H1 (cell line): ENCODE measurements at regions not wholly inside any gene's neighbourhood (a gene's known extent, or its start where the extent isn't known, plus 50 kb on each side); places are given as distances from the start of the nearest gene placed in this dataset.

Experiments used
- CTCF ChIA-PET: fragments of 300-600 bp; sonication (Branson Sonifier 250); formaldehyde crosslinking; loops from one replicate; lab custom pipeline; 2021; ENCODE audit not compliant: partially characterized antibody; lab: Charles Lee
- POLR2A ChIA-PET: fragments of 300-600 bp; sonication (Branson Sonifier 250); formaldehyde crosslinking; loops from one replicate; lab custom pipeline; 2021; ENCODE audit warnings: inconsistent platforms; ENCODE audit not compliant: partially characterized antibody; lab: Charles Lee
- DNase-seq, 2 experiments: peaks; one replicate each; pipeline versions ENCODE4 v3.0.0 to v3.0.0-alpha.2; 2010 to 2022; ENCODE audit warnings: low spot score in 2 of 2, low read depth in 1 of 2, mixed read lengths in 1 of 2
- FAIRE-seq: peaks from 2 replicates; lab custom pipeline; 2011; peaks lifted over from hg19 to GRCh38; lab: Jason Lieb, UNC
- H2AFZ ChIP-seq: 2 replicates; pipeline ENCODE4 v1.8.1; 2012; ENCODE audit warnings: low read length, inconsistent platforms
- H2AK5ac ChIP-seq: 2 replicates; pipeline ENCODE4 v1.6.1; 2013; ENCODE audit warnings: low read depth, low read length
- H2BK120ac ChIP-seq: replicated peaks from 2 replicates; pipeline ENCODE3; 2013; ENCODE audit warnings: low read depth, low read length, inconsistent platforms
- H2BK12ac ChIP-seq: 2 replicates; pipeline ENCODE4 v1.6.1; 2013; ENCODE audit warnings: low read depth, low read length
- H2BK15ac ChIP-seq: 2 replicates; pipeline ENCODE4 v1.6.1; 2013; ENCODE audit warnings: low read length
- H2BK20ac ChIP-seq: 2 replicates; pipeline ENCODE4 v1.6.1; 2013; ENCODE audit warnings: low read length
- H2BK5ac ChIP-seq: 2 replicates; pipeline ENCODE4 v1.6.1; 2013; ENCODE audit warnings: low read depth, low read length
- H3K14ac ChIP-seq: 2 replicates; pipeline ENCODE4 v1.6.1; 2013; ENCODE audit warnings: inconsistent platforms; ENCODE audit not compliant: insufficient read length
- H3K18ac ChIP-seq: 2 replicates; pipeline ENCODE4 v1.6.1; 2013; ENCODE audit warnings: low read length; ENCODE audit errors: extremely low read depth
- H3K23ac ChIP-seq: 2 replicates; pipeline ENCODE4 v1.6.1; 2013; ENCODE audit warnings: inconsistent platforms; ENCODE audit not compliant: insufficient read length
- H3K23me2 ChIP-seq: 2 replicates; pipeline ENCODE4 v1.6.1; 2013; ENCODE audit warnings: low read depth, low read length
- H3K27ac ChIP-seq: 2 replicates; pipeline ENCODE4 v1.6.1; 2011; ENCODE audit warnings: low read depth, low read length, inconsistent platforms
- H3K27me3 ChIP-seq, 4 experiments: replicated peaks in 1 of 4; 1 replicate in 1 of 4; 2 replicates in 3 of 4; pipeline versions ENCODE4 v1.6.1 to v1.8.1; 2011 to 2013; ENCODE audit warnings: low read length in 3 of 4, mild to moderate bottlenecking in 3 of 4, inconsistent platforms in 2 of 4, mixed read lengths in 2 of 4, moderate library complexity in 1 of 4; ENCODE audit not compliant: control insufficient read depth in 3 of 4, insufficient read depth in 3 of 4; ENCODE audit errors: extremely low read depth in 1 of 4
- H3K36me3 ChIP-seq, 4 experiments: 2 replicates each; pipeline versions ENCODE4 v1.6.1 to v1.8.1; 2011 to 2013; ENCODE audit warnings: mild to moderate bottlenecking in 4 of 4, low read length in 3 of 4, moderate library complexity in 2 of 4, control low read depth in 1 of 4, inconsistent platforms in 1 of 4; ENCODE audit not compliant: insufficient read depth in 4 of 4, control insufficient read depth in 2 of 4
- H3K4ac ChIP-seq: replicated peaks from 2 replicates; pipeline ENCODE3; 2013; ENCODE audit warnings: low read length, low read depth, mixed read lengths, inconsistent platforms; ENCODE audit not compliant: insufficient read length
- H3K4me1 ChIP-seq, 4 experiments: replicated peaks in 1 of 4; 1 replicate in 1 of 4; 2 replicates in 3 of 4; pipeline versions ENCODE4 v1.6.1 to v1.8.1; 2011 to 2013; ENCODE audit warnings: low read length in 3 of 4, inconsistent platforms in 2 of 4, mixed read lengths in 1 of 4; ENCODE audit not compliant: insufficient read depth in 4 of 4, control insufficient read depth in 3 of 4
- H3K4me2 ChIP-seq, 2 experiments: 2 replicates each; pipeline versions ENCODE4 v1.6.1 to v1.8.1; 2011 to 2013; ENCODE audit warnings: low read depth in 2 of 2, low read length in 2 of 2, control low read depth in 1 of 2, inconsistent platforms in 1 of 2, mild to moderate bottlenecking in 1 of 2; ENCODE audit not compliant: insufficient read depth in 1 of 2
- H3K4me3 ChIP-seq, 4 experiments: fragments of 200-600, 300-600 bp in 1 of 4; sonication (generic), shearing (Covaris generic), sonication (Bioruptor Twin) in 1 of 4; 2 replicates each; pipeline versions ENCODE4 v1.5.1 to v1.8.1; 2011 to 2016; ENCODE audit warnings: low read length in 4 of 4, low read depth in 3 of 4, control low read depth in 2 of 4, inconsistent platforms in 2 of 4, mild to moderate bottlenecking in 2 of 4, mixed read lengths in 1 of 4, moderate library complexity in 1 of 4; ENCODE audit not compliant: insufficient read depth in 2 of 4; ENCODE audit errors: extremely low read depth in 1 of 4
- H3K56ac ChIP-seq: replicated peaks from 2 replicates; pipeline ENCODE3; 2013; ENCODE audit warnings: low read depth, mild to moderate bottlenecking, mixed read lengths, low read length, inconsistent platforms; ENCODE audit not compliant: insufficient read length
- H3K79me1 ChIP-seq: 2 replicates; pipeline ENCODE4 v1.6.1; 2013; ENCODE audit warnings: low read depth, low read length, control low read depth
- H3K79me2 ChIP-seq, 2 experiments: 2 replicates each; pipeline versions ENCODE4 v1.6.1 to v1.8.1; 2012 to 2013; ENCODE audit warnings: low read length in 2 of 2, mild to moderate bottlenecking in 2 of 2, inconsistent platforms in 1 of 2; ENCODE audit not compliant: insufficient read depth in 2 of 2, control insufficient read depth in 1 of 2
- H3K9ac ChIP-seq, 4 experiments: replicated peaks in 1 of 4; 1 replicate in 1 of 4; 2 replicates in 3 of 4; pipeline versions ENCODE4 v1.6.1 to v1.8.1; 2011 to 2013; ENCODE audit warnings: low read depth in 3 of 4, low read length in 3 of 4, control low read depth in 2 of 4, mild to moderate bottlenecking in 2 of 4, moderate library complexity in 2 of 4, inconsistent platforms in 1 of 4; ENCODE audit errors: extremely low read depth in 1 of 4
- H3K9me3 ChIP-seq, 2 experiments: 2 replicates each; pipeline versions ENCODE4 v1.6.1 to v1.8.1; 2012 to 2013; ENCODE audit warnings: mild to moderate bottlenecking in 2 of 2, moderate library complexity in 2 of 2, control low read depth in 1 of 2, inconsistent platforms in 1 of 2, low read depth in 1 of 2, low read length in 1 of 2, mixed read lengths in 1 of 2; ENCODE audit not compliant: insufficient read depth in 2 of 2
- H4K20me1 ChIP-seq, 2 experiments: replicated peaks in 1 of 2; 2 replicates each; pipeline versions ENCODE3 to v1.8.1; 2011 to 2013; ENCODE audit warnings: inconsistent platforms in 2 of 2, low read length in 2 of 2, mild to moderate bottlenecking in 1 of 2; ENCODE audit not compliant: insufficient read depth in 2 of 2, control insufficient read depth in 1 of 2
- H4K5ac ChIP-seq: 2 replicates; pipeline ENCODE4 v1.6.1; 2013; ENCODE audit warnings: low read length, low read depth, mixed read lengths, inconsistent platforms; ENCODE audit not compliant: insufficient read length
- H4K8ac ChIP-seq: 2 replicates; pipeline ENCODE4 v1.8.0; 2013; ENCODE audit warnings: mild to moderate bottlenecking, moderate library complexity, low read length, inconsistent platforms; ENCODE audit not compliant: insufficient read depth; ENCODE audit errors: extremely low read depth
- H4K91ac ChIP-seq: replicated peaks from 2 replicates; pipeline ENCODE3; 2013; ENCODE audit warnings: low read length, mixed read lengths, inconsistent platforms; ENCODE audit not compliant: insufficient read length
- HDAC6 ChIP-seq: IDR thresholded peaks from one replicate; pipeline ENCODE4 v1.7.1; 2012; ENCODE audit warnings: low read depth, mild to moderate bottlenecking, inconsistent platforms, low read length, moderate library complexity
- KDM4A ChIP-seq: IDR thresholded peaks from one replicate; pipeline ENCODE4 v1.7.1; 2012; ENCODE audit warnings: low read depth, mild to moderate bottlenecking, moderate library complexity, low read length, inconsistent platforms; ENCODE audit not compliant: severe bottlenecking
- SIN3A ChIP-seq, 2 experiments: IDR thresholded peaks in 1 of 2; conservative IDR thresholded peaks in 1 of 2; 2 replicates each; pipeline ENCODE4 v1.6.1; 2011 to 2012; ENCODE audit warnings: low read length in 2 of 2, improper control_type of control experiment in 1 of 2, low read depth in 1 of 2, mild to moderate bottlenecking in 1 of 2
- WGBS, 2 experiments: shearing (Covaris generic) in 1 of 2; methylation state at CpG; one replicate each; pipeline versions ENCODE4 v1.1.6 to v1.1.7; 2013 to 2015; ENCODE audit warnings: low lambda C conversion rate in 2 of 2, mixed read lengths in 2 of 2, inconsistent platforms in 1 of 2, low coverage in 1 of 2, missing lambda C conversion rate in 1 of 2; ENCODE audit not compliant: insufficient replicate concordance in 2 of 2, insufficient coverage in 1 of 2, insufficient read length in 1 of 2; ENCODE audit errors: extremely low coverage in 1 of 2, missing lambda C conversion rate in 1 of 2; 5-methylcytosine and 5-hydroxymethylcytosine counted together
- TF ChIP-seq, protein P1 (sequence below): IDR thresholded peaks from 2 replicates; pipeline ENCODE4 v1.6.1; 2012; ENCODE audit warnings: inconsistent platforms
- TF ChIP-seq, protein P2 (sequence below), 3 experiments: IDR thresholded peaks; 1 replicate in 2 of 3; 2 replicates in 1 of 3; pipeline versions ENCODE4 v1.5.1 to v1.6.1; 2011; ENCODE audit warnings: low read length in 3 of 3, mild to moderate bottlenecking in 3 of 3, inconsistent platforms in 2 of 3, low read depth in 1 of 3, moderate library complexity in 1 of 3; ENCODE audit not compliant: insufficient read depth in 1 of 3; ENCODE audit errors: control extremely low read depth in 1 of 3

DNA sequence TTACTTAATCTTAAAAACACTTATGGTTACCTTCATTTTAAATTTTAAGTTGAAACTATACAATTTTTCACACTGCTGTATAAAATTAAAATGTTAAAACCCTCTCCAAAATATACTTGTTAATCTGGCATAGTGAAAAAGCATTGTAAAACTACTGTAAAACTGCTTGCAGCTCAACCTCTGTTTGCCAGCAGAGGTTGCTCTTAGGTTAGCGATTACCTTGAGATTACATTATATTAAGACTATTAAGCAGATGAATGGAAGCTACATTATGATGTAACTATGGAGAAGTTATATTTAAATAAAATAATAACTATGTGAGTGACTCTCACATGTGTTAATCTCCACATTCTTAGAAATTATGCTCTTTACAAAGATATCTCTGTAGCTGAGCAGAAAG, 143.6 kb upstream of the SLITRK3 start:
- H3K9me3 ChIP-seq, result no peaks in the 10 kb centered on the region; a peak in 1 of 4 replicates
- no peaks in the 10 kb centered on the region for H3K79me2 ChIP-seq
- H4K20me1 ChIP-seq, result no peaks in the 10 kb centered on the region
- H3K4me2 ChIP-seq, result no peak overlapping the region
- H3K4me1 ChIP-seq, result no peaks in the 10 kb centered on the region
- no peak overlapping the region for H3K4me3 ChIP-seq
- ChIA-PET CTCF (interaction anchor here (0.6 to 1.2 kb wide), 5 partner anchors 121 to 786 kb away, joined by 3 to 5 read pairs (median 3); no protein-coding TSS in a partner anchor), POLR2A (interaction anchor here (0.7 to 0.8 kb wide), 2 partner anchors 579 to 872 kb away, joined by 3 read pairs; no protein-coding TSS in a partner anchor)
- H2BK15ac ChIP-seq, result no peak overlapping the region
- no peaks in the 10 kb centered on the region for H3K36me3 ChIP-seq
- no peak for FAIRE-seq
- no peak overlapping the region for H2BK5ac ChIP-seq
- no peak overlapping the region for H2BK12ac ChIP-seq
- no peak overlapping the region for H2AFZ ChIP-seq
- no peak overlapping the region for H3K4ac ChIP-seq
- H3K14ac ChIP-seq, result no peak overlapping the region
- H3K79me1 ChIP-seq, result no peaks in the 10 kb centered on the region
- no peaks in the 10 kb centered on the region for H3K23me2 ChIP-seq
- H3K27me3 ChIP-seq, result no peaks in the 10 kb centered on the region
- H3K23ac ChIP-seq, result no peak overlapping the region
- H4K8ac ChIP-seq, result no peak overlapping the region
- H2BK120ac ChIP-seq, result no peak overlapping the region
- no peak overlapping the region for H3K27ac ChIP-seq
- H2BK20ac ChIP-seq, result no peak overlapping the region
- WGBS, 2 experiments, result 70% methylated on average over 1 of the region's 1 CpG; no CpG with 5 or more reads in 1 of the 2 experiments
- H3K18ac ChIP-seq, result no peak overlapping the region
- H2AK5ac ChIP-seq, result no peak overlapping the region
- no peak overlapping the region for H4K91ac ChIP-seq
- H3K9ac ChIP-seq, result no peak overlapping the region
- no peak for DNase-seq
- H4K5ac ChIP-seq, result no peak overlapping the region
- no peak overlapping the region for H3K56ac ChIP-seq
- TF ChIP-seq, protein P1, sequence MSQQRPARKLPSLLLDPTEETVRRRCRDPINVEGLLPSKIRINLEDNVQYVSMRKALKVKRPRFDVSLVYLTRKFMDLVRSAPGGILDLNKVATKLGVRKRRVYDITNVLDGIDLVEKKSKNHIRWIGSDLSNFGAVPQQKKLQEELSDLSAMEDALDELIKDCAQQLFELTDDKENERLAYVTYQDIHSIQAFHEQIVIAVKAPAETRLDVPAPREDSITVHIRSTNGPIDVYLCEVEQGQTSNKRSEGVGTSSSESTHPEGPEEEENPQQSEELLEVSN, result no peak
- TF ChIP-seq, protein P2, sequence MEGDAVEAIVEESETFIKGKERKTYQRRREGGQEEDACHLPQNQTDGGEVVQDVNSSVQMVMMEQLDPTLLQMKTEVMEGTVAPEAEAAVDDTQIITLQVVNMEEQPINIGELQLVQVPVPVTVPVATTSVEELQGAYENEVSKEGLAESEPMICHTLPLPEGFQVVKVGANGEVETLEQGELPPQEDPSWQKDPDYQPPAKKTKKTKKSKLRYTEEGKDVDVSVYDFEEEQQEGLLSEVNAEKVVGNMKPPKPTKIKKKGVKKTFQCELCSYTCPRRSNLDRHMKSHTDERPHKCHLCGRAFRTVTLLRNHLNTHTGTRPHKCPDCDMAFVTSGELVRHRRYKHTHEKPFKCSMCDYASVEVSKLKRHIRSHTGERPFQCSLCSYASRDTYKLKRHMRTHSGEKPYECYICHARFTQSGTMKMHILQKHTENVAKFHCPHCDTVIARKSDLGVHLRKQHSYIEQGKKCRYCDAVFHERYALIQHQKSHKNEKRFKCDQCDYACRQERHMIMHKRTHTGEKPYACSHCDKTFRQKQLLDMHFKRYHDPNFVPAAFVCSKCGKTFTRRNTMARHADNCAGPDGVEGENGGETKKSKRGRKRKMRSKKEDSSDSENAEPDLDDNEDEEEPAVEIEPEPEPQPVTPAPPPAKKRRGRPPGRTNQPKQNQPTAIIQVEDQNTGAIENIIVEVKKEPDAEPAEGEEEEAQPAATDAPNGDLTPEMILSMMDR (IDR thresholded peaks at IDR 0.05; ENCODE audit: control extremely low read depth in 1 of 3, insufficient read depth in 1 of 3, low read depth in 1 of 3, low read length in 3 of 3), result peak in 2 of 3 experiments; percentile 22 to 42; a peak in 2 of 4 replicates
- no peak for TF ChIP-seq KDM4A
- TF ChIP-seq SIN3A (conservative IDR thresholded peaks at IDR 0.05 in 1 of 2, IDR thresholded peaks at IDR 0.05 in 1 of 2; ENCODE audit: low read depth in 1 of 2, low read length in 2 of 2), result no peak
- TF ChIP-seq HDAC6, result no peak
